IPS-18a (cell line): ENCODE measurements at regions not wholly inside any gene's neighbourhood (a gene's known extent, or its start where the extent isn't known, plus 50 kb on each side); places are given as distances from the start of the nearest gene placed in this dataset.
"Not testable (repeated sequence)": the region's sequence is repeated elsewhere in the genome, so short reads cannot be mapped to it uniquely, and the experiment has no call there.

Source experiments
- H3K27ac ChIP-seq: one replicate; pipeline ENCODE4 v1.5.1; 2013; ENCODE audit warnings: low read length
- H3K27me3 ChIP-seq: one replicate; pipeline ENCODE4 v1.6.1; 2013; ENCODE audit warnings: mild to moderate bottlenecking, low read length; ENCODE audit not compliant: control insufficient read depth, insufficient read depth
- H3K36me3 ChIP-seq: one replicate; pipeline ENCODE4 v1.6.1; 2013; ENCODE audit warnings: low read depth, low read length; ENCODE audit not compliant: control insufficient read depth
- H3K4me1 ChIP-seq: one replicate; pipeline ENCODE4 v1.6.1; 2013; ENCODE audit warnings: low read depth, low read length; ENCODE audit not compliant: control insufficient read depth
- H3K4me3 ChIP-seq: one replicate; pipeline ENCODE4 v1.5.1; 2013; ENCODE audit warnings: low read length
- H3K9ac ChIP-seq: one replicate; pipeline ENCODE4 v1.6.1; 2013; ENCODE audit warnings: mild to moderate bottlenecking, low read length, moderate library complexity
- H3K9me3 ChIP-seq: one replicate; pipeline ENCODE4 v1.6.1; 2013; ENCODE audit warnings: low read depth, low read length; ENCODE audit not compliant: control insufficient read depth

DNA sequence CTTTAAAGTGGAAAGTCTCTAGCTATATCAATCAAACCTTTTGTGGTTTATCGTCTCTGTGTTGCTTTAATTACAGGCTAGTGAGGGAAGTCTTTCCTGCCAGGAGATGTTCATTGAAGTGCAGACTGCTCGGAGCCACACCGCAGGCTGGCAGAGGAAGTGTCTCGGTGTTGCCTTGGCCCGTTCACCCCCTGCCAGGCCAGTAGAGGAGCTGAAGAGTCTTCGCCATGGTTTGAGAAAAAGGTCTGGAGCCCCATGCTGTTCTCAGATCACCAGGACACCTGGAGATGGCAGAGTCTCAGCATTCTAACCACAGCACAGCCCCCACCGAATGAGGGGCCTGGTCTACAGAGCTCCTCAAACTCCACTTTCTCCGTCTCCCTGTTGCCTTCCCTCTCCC, 275.9 kb upstream of the PLPP4 start:
- Histone ChIP-seq H3K27ac (no peak overlapping the region), H3K36me3 (no peaks in the 10 kb centered on the region), H3K4me3 (no peak overlapping the region), H3K27me3 (no peaks in the 10 kb centered on the region), H3K4me1 (no peaks in the 10 kb centered on the region), H3K9ac (no peak overlapping the region), H3K9me3 (no peaks in the 10 kb centered on the region)

DNA sequence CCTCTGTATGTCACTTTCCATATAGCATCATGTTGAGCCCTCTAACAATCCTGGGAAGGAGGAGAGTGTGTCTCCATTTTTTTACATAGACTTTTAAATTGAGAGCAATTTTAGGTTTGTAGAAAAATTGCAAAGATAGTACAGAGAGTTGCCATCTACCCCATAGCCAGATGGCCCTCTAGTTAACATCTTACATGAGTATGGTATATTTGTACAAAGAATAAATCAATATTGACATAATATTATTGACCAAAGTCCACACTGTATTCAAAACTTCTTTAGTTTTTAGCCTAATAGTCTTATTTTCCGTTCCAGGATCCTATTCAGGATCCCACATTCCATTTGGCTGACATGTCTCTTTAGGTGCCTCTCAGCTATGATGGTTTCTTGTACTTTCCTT, 274.6 kb upstream of the PLPP4 start:
- no peak overlapping the region for H3K27ac ChIP-seq
- no peaks in the 10 kb centered on the region for H3K36me3 ChIP-seq
- no peaks in the 10 kb centered on the region for H3K27me3 ChIP-seq
- no peak overlapping the region for H3K4me3 ChIP-seq
- no peak overlapping the region for H3K9ac ChIP-seq
- H3K9me3 ChIP-seq, result no peaks in the 10 kb centered on the region
- H3K4me1 ChIP-seq, result no peaks in the 10 kb centered on the region

DNA sequence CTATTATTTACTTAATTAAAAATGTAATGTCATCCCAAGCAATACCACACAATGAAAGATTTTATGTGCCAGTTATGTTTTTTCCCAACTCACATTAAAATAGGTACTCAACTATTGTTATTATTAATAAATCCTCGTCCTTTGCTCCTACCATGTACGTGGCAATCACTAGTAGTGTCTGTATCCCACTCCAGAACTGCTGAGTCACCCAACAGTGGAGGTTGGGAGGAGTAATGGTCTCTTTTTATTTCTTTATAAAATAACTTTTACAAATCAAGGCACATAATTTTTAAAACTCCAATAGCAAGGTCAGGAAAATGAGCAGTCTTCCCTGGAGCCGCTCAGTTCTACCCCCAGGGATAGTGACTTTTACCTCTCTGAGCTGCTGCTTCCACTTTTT, 273.5 kb upstream of the PLPP4 start:
- H3K4me3 ChIP-seq, result no peak overlapping the region
- H3K27me3 ChIP-seq, result no peaks in the 10 kb centered on the region
- no peaks in the 10 kb centered on the region for H3K9me3 ChIP-seq
- no peaks in the 10 kb centered on the region for H3K36me3 ChIP-seq
- no peaks in the 10 kb centered on the region for H3K4me1 ChIP-seq
- no peak overlapping the region for H3K27ac ChIP-seq
- H3K9ac ChIP-seq, result no peak overlapping the region

DNA sequence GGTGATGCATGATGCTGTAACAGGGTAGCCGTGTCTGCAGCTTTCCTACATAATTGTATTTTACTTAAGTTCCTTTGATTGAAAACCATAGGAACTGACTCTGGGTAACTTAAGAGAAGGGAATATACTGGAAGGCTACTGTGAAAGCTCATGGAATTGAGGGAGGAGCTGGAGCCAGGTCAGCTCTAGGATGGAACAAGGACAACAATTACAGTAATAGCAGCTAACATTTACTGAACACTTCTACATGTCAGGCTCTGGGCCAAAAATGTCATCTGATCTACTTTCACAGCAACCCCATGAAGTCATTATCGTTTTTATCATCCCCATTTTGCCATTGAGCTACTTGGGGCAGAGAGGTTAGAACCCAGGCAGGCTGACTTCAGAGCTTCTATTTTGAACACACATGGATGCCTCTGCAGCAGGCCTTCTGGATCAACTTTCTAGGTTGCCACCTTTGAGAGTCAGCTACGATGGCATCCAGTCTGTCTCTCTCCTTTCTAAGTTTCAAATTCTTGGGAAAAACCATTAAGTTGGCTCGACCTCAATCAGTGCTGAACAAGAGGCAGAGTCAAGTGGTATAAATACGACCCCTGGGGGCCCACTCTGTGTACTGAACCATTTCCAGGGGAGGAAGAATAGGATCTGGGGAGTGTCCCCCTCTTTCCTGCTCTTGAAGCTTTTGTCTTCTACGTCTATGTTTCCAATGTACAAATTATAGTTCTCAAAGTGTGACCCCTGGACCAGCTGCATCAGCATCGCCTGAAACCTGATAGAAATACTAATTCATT, 272.3 kb upstream of the PLPP4 start:
- no peaks in the 10 kb centered on the region for H3K27me3 ChIP-seq
- no peaks in the 10 kb centered on the region for H3K36me3 ChIP-seq
- no peak overlapping the region for H3K9ac ChIP-seq
- H3K27ac ChIP-seq, result no peak overlapping the region
- H3K4me3 ChIP-seq, result no peak overlapping the region
- H3K4me1 ChIP-seq, result no peaks in the 10 kb centered on the region
- H3K9me3 ChIP-seq, result no peaks in the 10 kb centered on the region

DNA sequence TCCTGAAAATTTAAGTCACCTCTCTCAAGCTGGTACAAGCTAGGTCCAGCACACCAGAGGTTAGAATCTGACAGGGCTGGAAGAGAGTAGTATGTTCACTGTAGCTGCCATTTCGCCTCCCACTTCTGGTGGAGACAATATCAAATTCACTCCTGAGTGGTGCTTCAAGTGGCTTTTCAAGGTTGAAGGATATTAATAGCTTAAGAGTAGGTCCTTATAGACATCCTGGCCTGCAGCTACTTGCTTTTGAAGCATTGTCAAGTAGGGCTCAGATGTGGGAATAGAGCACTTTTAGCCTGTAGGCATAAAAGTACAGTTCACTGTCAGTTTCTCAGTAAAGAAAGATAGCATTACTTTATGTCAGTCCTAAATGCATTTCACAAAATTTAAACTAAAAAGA, 270.5 kb upstream of the PLPP4 start:
- no peak overlapping the region for H3K9ac ChIP-seq
- no peak overlapping the region for H3K4me3 ChIP-seq
- no peaks in the 10 kb centered on the region for H3K36me3 ChIP-seq
- H3K9me3 ChIP-seq, result no peaks in the 10 kb centered on the region
- no peaks in the 10 kb centered on the region for H3K27me3 ChIP-seq
- no peak overlapping the region for H3K27ac ChIP-seq
- no peaks in the 10 kb centered on the region for H3K4me1 ChIP-seq

DNA sequence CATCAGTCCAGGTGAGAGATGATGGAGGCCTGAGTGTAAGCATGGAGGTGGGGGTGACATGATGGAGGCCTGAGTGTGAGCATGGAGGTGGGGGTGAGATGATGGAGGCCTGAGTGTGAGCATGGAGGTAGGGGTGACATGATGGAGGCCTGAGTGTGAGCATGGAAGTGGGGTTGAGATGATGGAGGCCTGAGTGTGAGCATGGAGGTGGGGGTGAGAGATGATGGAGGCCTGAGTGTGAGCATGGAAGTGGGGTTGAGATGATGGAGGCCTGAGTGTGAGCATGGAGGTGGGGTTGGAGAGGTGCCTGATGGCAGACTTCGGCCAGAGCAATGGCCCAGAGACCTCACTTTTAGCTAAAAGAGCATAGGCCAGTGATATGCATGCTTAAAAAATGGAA, 269.9 kb upstream of the PLPP4 start:
- H3K9ac ChIP-seq, H3K27ac ChIP-seq, H3K27me3 ChIP-seq, H3K4me3 ChIP-seq, H3K9me3 ChIP-seq, H3K4me1 ChIP-seq, H3K36me3 ChIP-seq: not testable (repeated sequence)

- H3K9me3 ChIP-seq, result no peaks in the 10 kb centered on the region
- no peak overlapping the region for H3K4me3 ChIP-seq
- H3K27me3 ChIP-seq, result no peaks in the 10 kb centered on the region
- no peak overlapping the region for H3K9ac ChIP-seq
- H3K36me3 ChIP-seq, result no peaks in the 10 kb centered on the region
- H3K4me1 ChIP-seq, result no peaks in the 10 kb centered on the region
- no peak overlapping the region for H3K27ac ChIP-seq
These were observed 268.1 kb upstream of the PLPP4 start for GRCh38 chr10:120188950-120189349.

DNA sequence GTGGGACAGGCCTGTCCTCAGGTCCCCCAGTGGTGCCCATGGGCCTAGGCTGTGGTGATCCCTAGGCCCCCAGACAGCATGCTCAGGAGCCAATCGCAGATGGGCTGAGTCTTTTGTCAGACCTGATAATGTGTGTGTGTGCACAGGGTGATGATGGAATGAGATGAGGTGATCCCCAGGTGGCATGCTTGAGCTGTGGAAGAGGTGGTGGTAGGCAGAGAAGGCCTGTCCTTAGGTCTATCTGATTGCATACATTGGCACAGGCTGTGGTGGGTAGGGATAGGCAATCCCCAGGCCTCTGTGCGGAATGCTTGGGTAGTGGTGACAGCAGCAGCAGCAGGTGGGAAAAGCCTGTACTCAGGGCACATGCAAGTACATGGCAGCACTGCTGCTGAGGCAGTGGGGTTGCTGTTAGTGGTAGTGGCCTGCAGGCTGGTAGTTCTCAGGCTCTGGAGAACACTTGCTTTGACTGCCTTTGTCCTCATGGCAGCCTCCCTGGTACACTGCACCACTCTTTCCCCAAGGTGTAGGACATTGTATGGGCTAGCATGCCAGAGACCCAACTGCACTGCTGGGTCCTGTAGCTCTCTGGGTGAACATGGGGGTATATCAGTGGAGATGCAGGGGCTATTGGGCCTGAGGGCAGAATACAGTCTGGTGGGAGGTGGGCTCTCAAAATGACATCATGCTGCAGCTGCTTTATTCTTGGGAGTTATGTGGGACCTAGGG, 260.9 kb upstream of the PLPP4 start:
- Histone ChIP-seq H3K9ac (no peak overlapping the region), H3K9me3 (no peaks in the 10 kb centered on the region), H3K4me3 (no peak overlapping the region), H3K27ac (no peak overlapping the region), H3K36me3 (no peaks in the 10 kb centered on the region), H3K4me1 (no peaks in the 10 kb centered on the region), H3K27me3 (no peaks in the 10 kb centered on the region)

DNA sequence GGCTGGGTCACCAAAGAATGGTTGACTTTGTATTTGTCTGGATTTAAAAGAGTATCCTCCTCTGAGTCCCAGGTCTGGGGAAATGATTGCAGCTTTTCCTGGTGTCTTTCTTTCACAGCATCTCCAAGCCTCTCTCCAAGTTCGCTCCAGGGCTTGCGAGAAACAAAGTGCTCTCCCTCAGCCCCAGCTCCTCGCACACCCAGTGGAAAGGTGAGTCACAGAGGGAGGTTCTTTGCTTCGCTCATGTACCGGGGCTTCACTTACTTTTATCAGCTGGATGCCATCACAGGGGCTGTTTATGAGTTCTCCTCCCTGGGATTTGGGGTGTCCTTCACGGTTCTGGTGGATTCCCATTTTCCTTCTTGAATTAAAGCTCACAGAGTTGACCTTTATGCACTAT, 252.2 kb upstream of the PLPP4 start:
- H3K4me3 ChIP-seq, result no peak overlapping the region
- H3K27me3 ChIP-seq, result no peaks in the 10 kb centered on the region
- no peak overlapping the region for H3K27ac ChIP-seq
- H3K36me3 ChIP-seq, result no peaks in the 10 kb centered on the region
- H3K9me3 ChIP-seq, result no peaks in the 10 kb centered on the region
- no peaks in the 10 kb centered on the region for H3K4me1 ChIP-seq
- no peak overlapping the region for H3K9ac ChIP-seq

GRCh38 chr10:120205368-120206018, 251.5 kb upstream of the PLPP4 start:
- Histone ChIP-seq H3K9me3 (no peaks in the 10 kb centered on the region), H3K27ac (no peak overlapping the region), H3K27me3 (no peaks in the 10 kb centered on the region), H3K4me3 (no peak overlapping the region), H3K4me1 (no peaks in the 10 kb centered on the region), H3K36me3 (no peaks in the 10 kb centered on the region), H3K9ac (no peak overlapping the region)

GRCh38 chr10:120208488-120208887, 248.5 kb upstream of the PLPP4 start:
- Histone ChIP-seq H3K4me1 (no peaks in the 10 kb centered on the region), H3K27me3 (no peaks in the 10 kb centered on the region)

More at GRCh38 chr10:120208488-120208887, 248.5 kb upstream of the PLPP4 start:
- no peaks in the 10 kb centered on the region for H3K36me3 ChIP-seq
- H3K9ac ChIP-seq, result no peak overlapping the region
- peaks cover 4% of the 10 kb centered on the region for H3K9me3 ChIP-seq
- H3K4me3 ChIP-seq, result no peak overlapping the region
- no peak overlapping the region for H3K27ac ChIP-seq
